Esophagus mucosa (tissue), 1 donor: ENCODE measurements at regions not wholly inside any gene's neighbourhood (a gene's known extent, or its start where the extent isn't known, plus 50 kb on each side); places are given as distances from the start of the nearest gene placed in this dataset.
A peak's percentile ranks its signal among the peaks of the same experiment; 100 is the strongest.
"Not testable (repeated sequence)": the region's sequence is repeated elsewhere in the genome, so short reads cannot be mapped to it uniquely, and the experiment has no call there.

Experiments used
- ATAC-seq: fragments of 200-7000 bp; cut with Tn5 transposase; one replicate; pipeline ENCODE4 v1.9.1; 2020
- donor health status: DM: yes; HTN: yes; CAD: no.

DNA sequence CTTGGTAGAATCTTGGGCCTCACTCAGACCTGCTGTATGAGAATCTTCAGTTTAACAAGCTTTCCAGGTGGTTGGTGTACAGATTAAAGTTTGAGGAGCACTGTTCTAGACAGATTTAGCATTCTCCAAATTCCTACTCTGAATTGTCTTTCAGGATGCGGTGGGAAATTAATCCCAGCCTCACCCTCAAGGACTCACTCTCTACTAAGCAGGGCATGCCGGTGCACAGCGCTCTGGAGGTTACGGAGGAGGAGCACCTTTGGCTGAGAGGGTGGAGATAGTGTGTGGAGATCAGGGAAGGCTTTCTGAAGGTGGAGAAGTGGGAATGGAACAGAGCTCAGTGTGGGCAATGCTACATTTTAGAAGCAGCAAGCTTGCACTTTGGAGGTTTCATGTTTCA lies 359.2 kb downstream of the LRATD1 start:
- ATAC-seq: no peak

DNA sequence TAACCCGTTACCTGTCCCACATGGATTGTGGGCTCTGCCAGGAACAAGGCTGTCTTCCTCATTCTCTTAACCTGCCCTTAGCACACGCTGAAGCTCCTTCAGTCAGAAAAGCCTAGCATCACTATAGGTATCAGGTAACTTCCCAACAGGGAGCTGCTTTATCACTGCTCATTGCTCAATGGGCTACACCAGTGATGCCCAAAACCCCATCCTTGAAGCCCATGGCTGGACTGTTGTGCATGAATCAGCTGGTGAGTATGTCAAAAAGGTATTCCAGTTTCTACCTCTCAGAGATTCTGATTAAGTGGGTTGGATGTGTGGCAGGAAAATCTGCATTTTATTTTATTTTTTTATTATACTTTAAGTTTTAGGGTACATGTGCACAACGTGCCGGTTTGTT lies 362.2 kb downstream of the LRATD1 start:
- ATAC-seq: no peak

DNA sequence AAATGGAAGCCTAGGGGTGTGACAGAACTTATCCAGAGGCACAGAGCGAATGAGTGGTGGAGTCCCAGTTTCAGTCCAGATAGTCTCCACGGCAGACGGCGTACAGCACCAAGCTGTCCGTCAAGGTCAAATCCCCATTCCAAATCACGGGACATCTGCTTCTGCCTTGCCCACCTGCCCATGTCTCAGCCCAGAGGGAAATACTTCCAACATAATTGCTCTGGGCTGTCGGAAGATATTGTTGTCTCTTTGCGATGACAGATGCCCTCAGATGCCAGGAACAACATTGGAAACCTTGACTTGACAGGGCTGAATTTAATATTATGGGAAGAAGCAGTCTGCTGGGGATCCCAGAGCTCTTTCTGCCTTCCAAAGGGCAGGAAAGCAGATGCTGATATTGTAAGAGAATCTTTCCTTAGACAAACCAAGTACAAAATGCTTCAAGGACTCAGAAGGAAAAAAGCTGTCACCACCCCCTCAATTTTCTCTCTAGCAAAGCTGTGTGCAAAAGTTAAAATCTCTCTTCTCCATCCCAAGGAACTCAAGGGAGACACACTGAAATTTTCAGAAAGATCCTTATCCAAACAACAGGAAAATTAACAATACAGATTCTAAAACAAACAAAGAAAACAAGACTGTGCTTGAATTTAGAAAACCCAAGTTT lies 364.0 kb downstream of the LRATD1 start:
- ATAC-seq: no peak

DNA sequence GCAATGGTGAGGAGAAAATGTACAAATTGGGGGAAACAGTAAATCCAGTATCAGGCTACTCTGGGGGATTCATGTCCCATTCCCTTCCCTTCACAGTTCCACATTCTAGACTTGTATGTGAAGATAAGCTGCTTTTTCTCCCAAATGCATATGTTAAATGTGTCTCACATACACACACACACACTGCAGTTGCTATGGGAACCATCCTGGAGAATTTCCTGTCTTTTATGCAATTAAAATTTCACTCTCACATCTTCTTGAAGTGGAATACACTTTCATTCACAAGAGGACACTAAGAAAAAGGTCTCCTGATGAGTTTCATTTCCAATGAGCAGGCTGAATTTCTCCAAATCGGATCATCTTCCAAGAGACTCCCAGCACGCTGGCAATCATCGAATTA lies 366.0 kb downstream of the LRATD1 start:
- ATAC-seq: no peak

DNA sequence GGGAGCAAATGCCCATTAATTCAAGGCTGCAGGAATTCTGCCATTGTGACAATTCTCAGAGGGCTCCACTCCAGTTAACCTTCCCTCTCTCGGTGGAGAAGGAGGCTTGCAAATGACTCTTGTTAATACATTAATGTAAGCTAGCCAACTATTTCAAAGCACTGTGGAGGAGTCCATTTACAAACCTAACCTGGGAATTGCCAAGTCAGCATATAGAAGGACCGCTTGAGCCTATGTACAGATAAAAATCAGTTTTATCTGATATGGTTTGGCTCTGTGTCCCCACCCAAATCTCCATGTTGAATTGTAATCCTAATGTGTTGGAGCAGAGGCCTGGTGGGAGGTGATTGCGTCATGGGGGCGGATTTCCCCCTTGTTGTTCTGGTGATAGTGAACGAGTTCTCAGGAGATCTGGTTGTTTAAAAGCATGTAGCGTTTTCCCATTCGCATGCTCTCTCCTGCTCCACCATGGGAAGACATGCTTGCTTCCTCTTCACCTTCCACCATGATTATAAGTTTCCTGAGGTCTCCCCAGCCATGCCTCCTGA lies 366.7 kb downstream of the LRATD1 start:
- no peak for ATAC-seq

DNA sequence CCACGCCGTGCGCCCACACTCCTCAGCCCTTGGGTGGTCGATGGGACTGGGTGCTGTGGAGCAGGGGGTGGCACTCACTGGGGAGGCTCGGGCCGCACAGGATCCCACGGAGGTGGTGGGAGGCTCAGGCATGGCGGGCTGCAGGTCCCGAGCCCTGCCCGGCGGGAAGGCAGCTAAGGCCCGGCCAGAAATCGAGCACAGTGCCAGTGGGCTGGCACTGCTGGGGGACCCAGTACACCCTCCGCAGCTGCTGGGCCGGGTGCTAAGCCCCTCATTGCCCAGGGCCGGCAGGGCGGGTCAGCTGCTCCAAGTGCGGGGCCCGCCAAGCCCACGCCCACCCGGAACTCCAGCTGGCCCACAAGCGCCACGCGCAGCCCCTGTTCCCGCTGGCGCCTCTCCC lies 370.0 kb downstream of the LRATD1 start:
- ATAC-seq: not testable (repeated sequence)

DNA sequence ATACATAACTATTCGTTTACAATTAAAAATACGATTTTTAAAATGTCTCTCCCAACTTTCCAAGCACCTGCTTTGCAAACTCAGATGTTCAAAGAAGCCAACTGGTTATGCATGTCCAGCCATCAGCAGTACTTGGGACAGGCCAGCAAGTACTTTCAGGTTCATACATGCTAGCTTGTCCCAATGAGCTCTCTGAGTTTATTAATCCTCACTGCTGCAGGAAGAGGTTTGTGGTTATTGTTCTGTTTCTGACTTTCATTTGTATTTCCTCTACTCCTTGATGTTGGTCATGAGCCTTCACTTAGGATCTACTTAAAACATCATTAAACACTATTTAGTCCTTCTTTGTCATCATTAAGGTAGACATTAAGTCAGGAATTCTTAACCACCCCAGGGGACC lies 374.1 kb downstream of the LRATD1 start:
- no peak for ATAC-seq

DNA sequence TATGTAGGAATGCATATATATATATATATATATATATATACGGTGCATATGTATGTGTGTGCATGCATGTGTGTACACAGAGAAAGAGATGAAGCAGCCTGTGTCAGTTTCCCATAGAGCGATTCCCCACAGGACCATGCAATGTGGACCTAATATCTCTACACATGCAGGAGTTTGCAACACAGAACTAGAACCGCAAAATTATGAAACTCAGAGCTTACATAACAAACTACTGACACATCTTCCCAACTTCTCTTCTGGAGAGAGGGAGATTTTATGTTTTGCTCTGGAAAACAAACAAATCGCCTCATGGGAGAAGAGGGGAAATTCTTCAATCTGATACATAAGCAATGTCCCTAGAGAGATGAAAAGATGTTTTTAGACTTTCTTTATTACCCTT lies 377.2 kb downstream of the LRATD1 start:
- no peak for ATAC-seq

DNA sequence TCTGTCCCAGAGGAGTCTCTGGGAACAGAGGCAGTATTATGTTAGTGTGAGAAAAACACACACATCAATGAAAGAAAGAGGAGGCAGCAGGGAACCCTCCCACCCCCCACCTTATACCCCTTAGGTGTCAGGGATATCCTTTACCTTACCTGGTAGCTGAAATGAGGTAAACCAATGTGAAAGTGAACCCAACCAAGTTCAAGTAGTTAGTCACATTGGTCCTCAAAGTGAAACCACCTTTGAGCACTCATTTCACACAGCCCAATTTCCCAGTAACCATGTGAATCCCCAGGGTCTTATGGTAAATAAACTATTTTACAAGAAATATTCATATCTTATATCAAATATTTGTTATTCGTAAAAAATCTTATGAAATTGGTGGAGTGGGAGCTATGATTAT lies 377.8 kb downstream of the LRATD1 start:
- ATAC-seq: no peak

DNA sequence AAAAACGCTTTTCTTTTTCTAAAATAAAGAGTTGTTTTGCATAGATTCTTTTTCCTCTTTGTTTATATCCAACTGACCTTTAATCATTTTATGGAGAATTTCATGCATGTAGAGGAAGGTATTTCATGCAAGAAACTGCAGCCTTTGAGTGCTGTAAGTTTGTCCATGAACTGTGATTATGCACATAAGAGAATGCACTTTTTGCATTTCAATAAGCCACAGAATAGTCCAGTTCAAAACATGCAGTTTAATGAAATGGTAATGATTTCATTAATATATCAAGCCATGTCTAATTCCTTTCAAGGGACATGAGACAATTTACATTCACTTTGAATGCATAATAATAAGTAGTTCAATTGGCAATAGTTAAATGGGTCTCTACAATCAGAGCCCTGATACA lies 386.3 kb downstream of the LRATD1 start:
- ATAC-seq: no peak

DNA sequence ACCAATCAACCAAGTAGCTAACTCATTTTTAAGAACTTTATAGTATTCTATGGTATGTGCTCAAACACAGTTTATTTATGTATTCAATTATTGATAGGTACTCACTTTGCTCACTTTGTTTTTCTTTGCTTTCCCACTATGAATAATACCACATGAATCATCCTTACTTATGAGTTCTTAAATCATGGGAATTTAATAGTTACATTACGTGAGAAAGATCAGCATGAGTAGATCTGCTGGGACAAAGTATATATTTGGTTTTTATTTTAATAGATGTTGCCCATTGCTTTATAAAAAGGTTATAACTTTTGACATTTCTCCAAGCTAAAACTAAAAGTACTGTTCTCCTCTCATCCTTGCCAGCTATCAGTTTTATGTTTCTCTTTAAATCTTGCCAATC lies 390.7 kb downstream of the LRATD1 start:
- no peak for ATAC-seq

DNA sequence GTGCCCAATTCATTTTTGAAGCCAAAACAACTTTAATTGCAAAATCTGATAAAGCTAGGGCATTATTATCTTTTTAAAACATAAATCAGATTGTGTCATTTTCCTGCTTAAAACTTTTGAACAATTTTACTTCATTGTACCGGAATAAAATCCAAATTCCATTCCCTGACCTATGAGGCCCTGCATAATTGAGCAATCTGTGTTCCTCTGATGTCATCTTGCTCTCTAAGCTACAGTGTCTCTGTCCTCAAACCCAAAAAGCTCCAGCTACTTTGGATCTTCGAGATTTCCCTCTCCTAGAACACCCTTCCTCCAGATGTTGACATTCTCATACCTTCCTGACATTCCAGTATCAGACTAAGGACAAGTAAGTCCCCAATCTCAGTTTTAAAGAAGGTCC lies 395.9 kb downstream of the LRATD1 start:
- no peak for ATAC-seq

DNA sequence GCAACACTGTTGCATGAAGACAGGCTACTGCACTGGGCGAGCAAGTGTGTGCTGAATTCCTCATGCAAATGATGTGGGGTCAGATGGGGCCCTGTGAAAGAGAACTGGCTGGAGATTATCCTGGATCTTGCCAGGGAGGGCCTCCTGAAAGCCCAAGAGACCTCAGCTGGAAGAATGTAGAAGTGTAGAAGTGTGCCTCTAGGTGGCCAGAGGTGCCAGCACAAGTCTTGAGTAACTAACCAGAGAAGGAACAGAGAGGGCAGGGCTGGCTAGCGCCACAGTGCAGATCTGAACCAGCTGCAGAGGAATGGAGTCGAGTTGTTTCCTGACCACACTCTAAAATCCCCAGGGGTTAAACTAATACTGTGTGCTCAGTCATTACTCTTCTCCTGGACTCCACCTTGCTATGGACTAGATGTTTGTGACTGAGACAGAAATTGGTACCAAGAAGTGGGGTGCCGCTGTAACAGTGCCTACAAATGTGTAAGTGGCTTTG lies 399.3 kb downstream of the LRATD1 start:
- ATAC-seq: peak; percentile 32

DNA sequence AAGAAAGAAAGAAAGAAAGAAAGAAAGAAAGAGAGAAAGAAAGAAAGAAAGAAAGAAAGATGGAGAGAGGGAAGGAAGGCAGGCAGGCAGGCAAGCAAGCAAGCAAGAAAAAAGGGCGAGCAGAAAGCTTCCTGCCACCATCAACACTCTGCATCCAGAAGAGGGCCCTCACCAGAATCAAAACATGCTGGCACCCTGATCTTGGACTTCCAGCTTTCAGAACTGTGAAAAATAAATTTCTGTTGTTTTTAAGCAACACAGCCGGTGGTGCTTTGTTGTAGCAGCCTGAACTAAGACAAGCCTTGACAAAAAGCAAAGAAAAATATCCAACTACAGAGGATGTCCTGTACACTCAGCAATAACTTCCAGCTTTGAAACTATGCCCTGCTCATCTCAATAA lies 401.7 kb downstream of the LRATD1 start:
- ATAC-seq: no peak

DNA sequence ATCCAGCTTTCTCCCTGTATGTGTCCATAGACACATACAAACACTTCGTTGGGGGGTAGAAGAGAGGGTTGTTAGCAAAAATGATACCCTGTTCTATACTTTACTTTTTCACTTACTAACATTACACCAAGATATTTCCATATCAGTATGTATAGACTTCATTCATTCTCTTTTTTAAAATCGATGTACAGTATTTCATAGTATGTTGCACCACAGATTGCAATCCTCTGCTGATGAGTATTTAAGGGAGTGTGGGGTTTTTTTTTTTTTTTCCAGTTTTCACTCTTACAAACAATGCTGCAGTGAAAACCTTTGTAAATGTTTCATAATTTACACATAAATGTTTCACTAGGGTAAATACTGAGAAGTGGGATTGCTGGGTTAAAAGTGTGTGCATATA lies 402.3 kb downstream of the LRATD1 start:
- no peak for ATAC-seq

DNA sequence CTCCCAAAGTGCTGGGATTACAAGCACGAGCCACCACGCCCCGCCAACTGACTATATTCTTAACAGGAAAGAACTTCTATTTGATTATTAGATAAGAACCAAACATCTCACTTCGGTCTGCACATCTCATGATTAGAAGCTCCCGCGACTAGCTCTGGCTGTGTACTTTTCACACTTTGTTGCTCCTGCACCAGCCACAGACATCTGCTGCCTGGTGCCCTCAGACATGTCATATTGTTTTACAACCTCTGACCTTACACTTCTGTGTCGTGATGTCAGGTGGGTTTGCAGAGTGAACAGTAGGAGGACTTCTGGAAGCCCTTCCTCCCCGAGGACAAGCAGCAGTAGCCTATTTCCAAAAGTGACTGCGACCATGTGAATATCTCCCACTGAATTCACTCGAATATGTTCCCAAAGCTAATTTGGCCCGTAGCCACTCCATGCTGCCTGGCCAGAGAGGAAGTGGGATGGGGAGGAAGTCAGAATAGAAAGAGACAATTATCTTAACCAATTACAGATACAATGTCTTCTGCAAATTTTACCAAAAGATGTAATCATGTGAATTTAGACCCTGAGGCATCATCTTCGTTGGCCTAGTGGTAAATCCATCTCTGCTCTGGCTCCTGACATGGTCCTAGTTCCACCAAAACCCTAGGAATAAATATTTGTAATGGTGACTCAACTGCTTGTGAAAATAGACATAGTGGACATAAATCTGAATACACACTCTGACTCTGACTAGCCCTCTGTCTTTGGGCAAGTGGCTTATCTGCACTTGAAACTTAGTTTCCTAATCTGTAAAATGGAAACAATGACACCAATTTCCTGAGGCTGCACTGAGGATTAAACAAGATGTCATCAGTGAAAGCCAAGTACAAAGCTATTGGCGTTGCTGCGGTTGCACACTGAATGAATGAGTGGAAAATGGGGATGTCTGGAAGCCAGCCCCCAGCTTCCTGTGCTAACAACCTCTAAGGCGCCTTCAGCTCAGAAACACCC lies 406.1 kb downstream of the LRATD1 start:
- no peak for ATAC-seq

DNA sequence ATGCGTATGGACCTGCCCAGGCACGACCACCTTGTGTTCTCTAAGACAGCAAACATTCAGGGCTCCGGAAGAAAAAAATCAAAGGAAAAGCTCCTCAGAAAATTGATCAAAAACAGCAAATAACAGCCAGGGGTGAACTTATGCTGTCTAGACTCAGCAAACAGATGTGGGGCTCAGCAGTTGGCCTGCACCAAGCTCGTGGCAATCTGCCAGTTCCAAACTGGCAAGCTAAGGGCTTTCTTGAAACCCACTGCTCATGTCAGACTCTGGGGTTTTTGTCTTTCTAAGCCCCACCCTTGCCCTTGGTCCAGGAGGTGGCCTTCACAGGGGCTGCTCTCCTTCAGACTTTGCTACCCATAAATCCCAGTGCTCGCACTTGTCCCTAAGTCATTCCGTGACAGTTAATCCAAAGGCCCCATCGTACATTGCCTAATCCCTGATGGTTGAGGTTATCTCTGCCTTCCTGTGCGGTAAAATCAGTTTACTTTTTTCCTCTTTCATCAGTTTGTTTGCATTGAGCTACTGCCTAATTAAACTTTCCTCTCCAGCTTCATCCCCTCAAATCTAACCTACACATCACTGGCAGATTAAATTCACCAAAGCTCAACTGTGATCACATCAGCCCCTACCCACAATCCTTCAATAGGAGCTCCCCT lies 408.0 kb downstream of the LRATD1 start:
- ATAC-seq: no peak

DNA sequence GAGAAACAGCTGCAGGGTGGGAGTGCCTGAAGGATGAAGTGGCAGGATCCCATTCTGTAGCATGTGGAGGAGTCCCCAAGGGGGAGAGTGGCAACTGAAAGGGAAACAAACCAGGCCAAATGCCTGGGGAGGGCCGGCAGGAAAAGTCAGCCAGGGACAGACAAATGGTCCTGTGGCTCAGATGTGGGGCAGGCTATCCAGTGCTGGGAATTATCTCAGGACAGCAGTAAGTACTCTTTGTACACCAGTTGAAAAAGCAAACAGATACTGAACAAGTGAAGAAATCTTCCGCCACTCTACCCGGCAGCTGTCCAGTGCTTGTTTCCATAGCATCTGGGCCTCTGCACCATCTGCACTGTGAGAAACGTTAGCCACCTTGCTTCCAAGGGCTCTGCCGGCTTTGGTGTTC lies 408.9 kb downstream of the LRATD1 start:
- no peak for ATAC-seq

DNA sequence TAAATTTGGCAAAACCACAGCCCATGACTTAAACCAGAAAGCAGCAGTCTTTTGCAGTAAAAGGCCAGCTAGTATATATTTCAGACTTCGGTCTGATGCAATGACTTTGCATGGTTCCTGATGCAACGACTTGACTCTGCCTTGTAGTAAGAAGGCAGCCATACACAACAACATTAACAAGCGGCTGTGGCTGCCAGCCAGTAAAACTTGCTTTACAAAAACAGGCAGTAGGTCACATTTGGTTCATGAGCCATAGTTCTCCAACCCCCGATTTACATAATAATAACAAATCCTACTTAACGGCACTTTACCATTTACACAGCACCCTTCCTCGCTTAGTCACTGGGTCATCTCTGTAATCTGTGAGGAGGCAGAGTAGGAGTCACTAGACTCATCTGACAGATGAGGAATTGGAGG lies 410.3 kb downstream of the LRATD1 start:
- peak; percentile 87 for ATAC-seq

DNA sequence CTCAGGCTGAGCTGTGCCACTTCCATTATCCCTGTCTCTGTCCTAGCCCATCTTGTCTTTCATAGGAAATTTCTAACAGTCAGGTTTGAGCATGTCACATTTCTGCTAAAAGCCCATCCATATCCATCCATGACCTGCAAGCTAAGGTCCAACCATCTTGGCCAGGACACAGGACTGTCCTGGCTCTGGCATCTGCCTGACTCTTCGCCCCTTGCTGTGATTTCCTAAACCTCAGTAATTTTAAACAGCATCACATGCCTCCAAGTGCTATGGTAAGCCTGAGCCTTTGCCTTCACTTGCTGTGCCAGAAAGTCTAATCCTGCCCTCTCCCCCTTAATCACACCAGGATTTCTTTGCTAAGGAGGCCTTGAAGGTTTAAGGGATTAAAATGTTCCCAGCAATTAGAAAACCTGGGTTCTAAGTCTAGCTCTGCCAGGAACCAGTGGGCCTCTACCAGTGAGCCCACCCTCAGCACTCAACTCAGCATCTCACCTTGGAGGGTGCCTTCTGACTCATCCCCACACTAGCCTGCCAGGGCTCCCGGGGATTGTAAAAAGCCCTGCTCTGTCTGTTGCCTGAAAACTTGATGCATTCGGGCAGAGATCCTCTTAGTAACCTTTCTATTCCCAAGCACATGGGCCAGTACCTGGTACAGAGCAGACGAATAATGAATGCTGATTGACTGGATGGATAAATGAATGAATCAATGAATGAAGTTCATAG lies 411.0 kb downstream of the LRATD1 start:
- no peak for ATAC-seq

DNA sequence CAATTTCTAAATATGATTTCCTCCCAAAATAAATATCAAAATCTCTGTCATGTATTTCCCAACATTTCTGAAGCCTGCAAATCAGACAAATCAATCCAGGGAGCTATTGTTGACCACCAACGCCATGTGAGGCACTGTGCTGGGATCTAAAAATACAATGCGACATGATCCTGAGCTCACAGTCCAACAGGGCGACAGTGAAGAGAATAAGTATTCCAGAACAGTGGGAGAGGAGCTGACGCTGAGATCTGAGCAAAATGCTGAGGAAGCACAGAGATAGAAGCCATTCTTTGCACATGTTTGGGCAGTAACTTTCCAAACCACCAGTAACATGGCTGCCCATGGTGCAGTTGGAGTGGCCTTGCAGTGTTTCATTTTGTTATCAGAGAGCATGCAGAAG lies 412.5 kb downstream of the LRATD1 start:
- ATAC-seq: no peak

DNA sequence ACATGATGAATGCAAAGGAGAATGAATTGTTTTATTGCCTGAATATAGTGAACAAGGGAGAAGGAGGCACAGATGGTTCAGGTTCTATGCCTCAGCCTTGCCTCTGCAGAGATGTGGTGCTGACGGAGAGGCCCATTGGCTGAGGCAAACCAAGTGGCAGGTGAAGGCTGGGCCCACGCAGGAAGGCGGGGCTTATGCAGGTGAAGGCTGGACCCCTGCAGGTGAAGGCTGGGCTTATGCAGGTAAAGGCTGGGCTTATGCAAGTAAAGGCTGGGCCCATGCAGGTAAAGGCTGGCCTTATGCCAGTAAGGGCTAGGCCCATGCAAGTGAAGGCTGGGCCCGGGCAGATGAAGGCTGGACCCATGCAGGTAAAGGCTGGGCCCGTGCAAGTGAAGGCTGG lies 414.7 kb downstream of the LRATD1 start:
- ATAC-seq: no peak
